GM18499 (cell line): ENCODE measurements at regions not wholly inside any gene's neighbourhood (a gene's known extent, or its start where the extent isn't known, plus 50 kb on each side); places are given as distances from the start of the nearest gene placed in this dataset.

Source experiments
- ATAC-seq: cut with Tn5 transposase; IDR thresholded peaks from one replicate; pipeline ENCODE4 v1.9.1; 2021; ENCODE audit warnings: moderate number of reproducible peaks; ENCODE audit not compliant: insufficient read depth, unreplicated experiment

- no peak for ATAC-seq
Observed at GRCh38 chr12:22881878-22882385, 257.0 kb downstream of the ETNK1 start.

GRCh38 chr12:22882559-22882958, 257.6 kb downstream of the ETNK1 start:
- no peak for ATAC-seq

DNA sequence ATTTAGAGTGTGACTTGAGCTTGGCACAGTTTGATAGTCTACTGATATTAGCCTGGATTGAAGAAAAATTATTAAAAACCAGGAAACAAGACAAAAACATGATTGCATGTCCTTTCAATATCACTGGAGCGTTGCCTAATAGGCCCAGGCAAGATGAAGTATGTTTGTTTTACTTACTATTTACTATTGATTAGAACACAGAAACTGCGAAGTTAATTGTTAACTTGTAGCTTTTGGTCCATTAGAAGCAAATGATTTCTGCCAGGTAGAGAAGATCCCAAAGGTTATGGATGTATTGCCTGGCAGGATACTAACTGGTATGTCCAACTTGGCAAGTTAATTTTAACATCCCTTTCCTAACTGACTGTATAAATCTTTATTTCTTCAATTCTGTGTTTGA, 268.9 kb downstream of the ETNK1 start:
- no peak for ATAC-seq

GRCh38 chr12:22899184-22899583, 274.2 kb downstream of the ETNK1 start:
- ATAC-seq = no peak

- no peak for ATAC-seq
Observed at GRCh38 chr12:22900401-22900800, 275.4 kb downstream of the ETNK1 start.

DNA sequence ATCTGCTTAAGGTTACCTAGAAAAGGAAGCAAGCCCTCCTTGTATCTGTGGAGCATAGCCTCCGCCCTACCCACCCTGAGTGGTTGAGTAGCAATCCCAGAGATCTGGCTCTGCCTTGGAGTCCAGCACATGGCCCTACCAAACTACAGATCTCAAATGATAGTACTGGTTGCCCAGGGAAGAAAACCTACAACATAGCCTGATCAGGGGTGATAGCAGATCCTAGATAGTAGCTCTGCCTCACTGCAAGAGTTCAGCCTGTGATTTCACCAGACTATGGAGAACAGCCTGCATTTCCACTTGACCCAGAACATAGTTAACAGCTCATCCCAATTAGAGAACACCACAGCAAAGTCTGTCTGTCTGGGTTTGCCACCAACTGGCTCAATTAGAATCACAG, 279.5 kb downstream of the ETNK1 start:
- ATAC-seq = no peak

GRCh38 chr12:22916241-22916640, 291.3 kb downstream of the ETNK1 start:
- no peak for ATAC-seq

- no peak for ATAC-seq
Observed at GRCh38 chr12:22916815-22917214, 291.8 kb downstream of the ETNK1 start.

- no peak for ATAC-seq
Observed at GRCh38 chr12:22919883-22920282, 294.9 kb downstream of the ETNK1 start.

- no peak for ATAC-seq
Observed at GRCh38 chr12:22923768-22924167, 298.8 kb downstream of the ETNK1 start.

DNA sequence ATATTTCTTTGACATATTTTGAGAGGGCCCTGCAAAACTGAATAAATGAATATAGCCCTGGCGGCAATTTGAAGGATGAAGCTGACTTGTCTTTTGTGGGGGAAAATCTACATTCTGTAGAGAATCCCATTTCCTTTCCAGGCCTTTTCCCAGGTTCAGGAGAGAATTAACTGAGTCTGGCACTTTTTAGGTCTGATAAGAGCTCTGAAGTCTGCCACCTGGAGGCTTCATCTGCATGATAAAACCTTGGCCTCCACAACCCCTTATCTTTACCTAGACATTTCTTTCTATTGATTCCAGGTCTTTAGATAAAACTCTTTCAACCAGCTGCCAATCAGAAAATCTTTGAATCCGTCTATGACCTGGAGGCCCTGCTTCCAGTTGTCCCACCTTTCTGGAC, 299.4 kb downstream of the ETNK1 start:
- no peak for ATAC-seq

GRCh38 chr12:22925623-22926022, 300.7 kb downstream of the ETNK1 start:
- no peak for ATAC-seq

- no peak for ATAC-seq
Observed at GRCh38 chr12:22932431-22932830, 307.5 kb downstream of the ETNK1 start.

- no peak for ATAC-seq
Observed at GRCh38 chr12:22935090-22935489, 310.1 kb downstream of the ETNK1 start.

- ATAC-seq = no peak
Observed at GRCh38 chr12:22935501-22935900, 310.5 kb downstream of the ETNK1 start.

GRCh38 chr12:22938323-22938722, 313.4 kb downstream of the ETNK1 start:
- no peak for ATAC-seq

DNA sequence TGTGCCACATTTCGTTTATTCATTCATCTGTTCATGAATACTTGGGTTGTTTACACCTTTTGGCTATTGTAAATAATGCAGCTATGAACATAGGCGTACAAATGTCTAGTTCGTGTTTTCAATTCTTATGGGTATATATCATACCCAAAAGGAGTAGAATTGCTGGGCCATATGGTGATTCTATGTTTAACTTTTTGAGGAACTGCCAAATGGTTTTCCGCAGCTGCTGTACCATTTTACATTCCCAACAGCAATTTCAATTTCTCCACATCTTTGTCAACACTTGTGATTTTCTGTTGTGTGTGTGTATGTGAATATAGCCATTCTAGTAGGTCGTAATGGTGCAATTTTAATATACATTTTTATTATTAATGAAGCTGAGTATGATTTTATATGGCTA, 326.2 kb downstream of the ETNK1 start:
- ATAC-seq = no peak

DNA sequence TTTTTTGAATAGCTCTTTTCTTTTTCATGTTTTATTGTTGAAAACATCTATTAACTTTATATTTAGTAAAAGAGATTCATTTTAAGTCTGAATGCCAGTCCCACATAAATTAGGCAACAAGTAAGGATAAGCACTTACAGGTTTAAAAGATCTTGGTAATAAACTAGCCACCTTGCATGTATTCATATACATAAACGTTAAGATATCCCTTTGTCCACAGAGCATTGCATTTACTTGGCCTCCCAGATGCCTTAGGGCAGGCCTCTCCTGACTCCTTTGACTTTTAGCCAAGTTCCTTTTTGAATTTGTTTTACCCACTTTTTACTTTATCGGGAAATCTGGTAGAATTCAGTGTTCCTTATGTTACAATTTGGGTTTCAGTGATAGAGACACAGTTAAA, 331.7 kb downstream of the ETNK1 start:
- no peak for ATAC-seq

GRCh38 chr12:22967171-22967570, 342.2 kb downstream of the ETNK1 start:
- no peak for ATAC-seq

- ATAC-seq = no peak
Observed at GRCh38 chr12:22969521-22969920, 344.6 kb downstream of the ETNK1 start.

- no peak for ATAC-seq
Observed at GRCh38 chr12:22971247-22971646, 346.3 kb downstream of the ETNK1 start.

- no peak for ATAC-seq
Observed at GRCh38 chr12:22971701-22972191, 346.8 kb downstream of the ETNK1 start.

GRCh38 chr12:22974865-22975264, 349.9 kb downstream of the ETNK1 start:
- no peak for ATAC-seq
